Astrocyte (in vitro differentiated cells and primary cell): ENCODE measurements at regions not wholly inside any gene's neighbourhood (a gene's known extent, or its start where the extent isn't known, plus 50 kb on each side); places are given as distances from the start of the nearest gene placed in this dataset.
"Not testable (repeated sequence)": the region's sequence is repeated elsewhere in the genome, so short reads cannot be mapped to it uniquely, and the experiment has no call there.

Experiments
- DNase-seq: peaks from one replicate; pipeline ENCODE4 v3.0.0-alpha.2; 2010; ENCODE audit warnings: low read depth
- FAIRE-seq: peaks from 2 replicates; lab custom pipeline; 2011; peaks lifted over from hg19 to GRCh38; lab: Jason Lieb, UNC
- H2AFZ ChIP-seq: 2 replicates; pipeline ENCODE4 v1.6.0; 2012; ENCODE audit warnings: low read depth, low read length, inconsistent platforms
- H3K27ac ChIP-seq: 2 replicates; pipeline ENCODE4 v1.5.1; 2011; ENCODE audit warnings: low read depth, low read length, inconsistent platforms
- H3K27me3 ChIP-seq: 2 replicates; pipeline ENCODE4 v1.6.0; 2011; ENCODE audit warnings: low read length, inconsistent platforms; ENCODE audit not compliant: insufficient read depth
- H3K36me3 ChIP-seq: 2 replicates; pipeline ENCODE4 v1.5.1; 2011; ENCODE audit warnings: low read length, inconsistent platforms; ENCODE audit not compliant: insufficient read depth
- H3K4me1 ChIP-seq: 2 replicates; pipeline ENCODE4 v1.5.1; 2011; ENCODE audit warnings: low read length, inconsistent platforms; ENCODE audit not compliant: insufficient read depth
- H3K4me2 ChIP-seq: 2 replicates; pipeline ENCODE4 v1.6.0; 2012; ENCODE audit warnings: low read length, inconsistent platforms
- H3K4me3 ChIP-seq: 2 replicates; pipeline ENCODE4 v1.5.1; 2011; ENCODE audit warnings: low read depth, mild to moderate bottlenecking, low read length, inconsistent platforms; ENCODE audit not compliant: insufficient read depth
- H3K79me2 ChIP-seq: 2 replicates; pipeline ENCODE4 v1.6.0; 2012; ENCODE audit warnings: mild to moderate bottlenecking, low read length, inconsistent platforms; ENCODE audit not compliant: insufficient read depth
- H3K9ac ChIP-seq: 2 replicates; pipeline ENCODE4 v1.6.0; 2012; ENCODE audit warnings: mild to moderate bottlenecking, low read length, inconsistent platforms
- H3K9me3 ChIP-seq: 2 replicates; pipeline ENCODE4 v1.5.1; 2012; ENCODE audit warnings: low read depth, mild to moderate bottlenecking, low read length, inconsistent platforms; ENCODE audit not compliant: insufficient read depth
- H4K20me1 ChIP-seq: 2 replicates; pipeline ENCODE4 v1.6.0; 2012; ENCODE audit warnings: low read length, inconsistent platforms; ENCODE audit not compliant: insufficient read depth
- H3K27ac Mint-ChIP-seq: one replicate; pipeline ENCODE4 v1.8.0; 2021; ENCODE audit warnings: mild to moderate bottlenecking, mixed read lengths; ENCODE audit not compliant: unreplicated experiment
- H3K27me3 Mint-ChIP-seq: one replicate; pipeline ENCODE4 v1.8.0; 2021; ENCODE audit warnings: low read depth, mixed read lengths; ENCODE audit not compliant: unreplicated experiment
- H3K36me3 Mint-ChIP-seq: one replicate; pipeline ENCODE4 v1.8.0; 2021; ENCODE audit warnings: low read depth, mixed read lengths; ENCODE audit not compliant: unreplicated experiment
- H3K4me1 Mint-ChIP-seq: one replicate; pipeline ENCODE4 v1.8.0; 2021; ENCODE audit warnings: low read depth, mixed read lengths; ENCODE audit not compliant: unreplicated experiment
- H3K4me3 Mint-ChIP-seq: one replicate; pipeline ENCODE4 v1.8.0; 2021; ENCODE audit warnings: mild to moderate bottlenecking, moderate library complexity, mixed read lengths; ENCODE audit not compliant: unreplicated experiment
- H3K9me3 Mint-ChIP-seq: one replicate; pipeline ENCODE4 v1.8.0; 2021; ENCODE audit warnings: mild to moderate bottlenecking, mixed read lengths; ENCODE audit not compliant: unreplicated experiment
- EZH2 ChIP-seq: IDR thresholded peaks from 2 replicates; pipeline ENCODE4 v1.6.1; 2012; ENCODE audit warnings: mild to moderate bottlenecking, low read length, inconsistent platforms; ENCODE audit not compliant: insufficient read depth
- TF ChIP-seq, protein P1 (sequence below): IDR thresholded peaks from 2 replicates; pipeline ENCODE4 v1.5.1; 2011; ENCODE audit warnings: low read depth, mild to moderate bottlenecking, inconsistent platforms, low read length, moderate library complexity; ENCODE audit not compliant: insufficient read depth

DNA sequence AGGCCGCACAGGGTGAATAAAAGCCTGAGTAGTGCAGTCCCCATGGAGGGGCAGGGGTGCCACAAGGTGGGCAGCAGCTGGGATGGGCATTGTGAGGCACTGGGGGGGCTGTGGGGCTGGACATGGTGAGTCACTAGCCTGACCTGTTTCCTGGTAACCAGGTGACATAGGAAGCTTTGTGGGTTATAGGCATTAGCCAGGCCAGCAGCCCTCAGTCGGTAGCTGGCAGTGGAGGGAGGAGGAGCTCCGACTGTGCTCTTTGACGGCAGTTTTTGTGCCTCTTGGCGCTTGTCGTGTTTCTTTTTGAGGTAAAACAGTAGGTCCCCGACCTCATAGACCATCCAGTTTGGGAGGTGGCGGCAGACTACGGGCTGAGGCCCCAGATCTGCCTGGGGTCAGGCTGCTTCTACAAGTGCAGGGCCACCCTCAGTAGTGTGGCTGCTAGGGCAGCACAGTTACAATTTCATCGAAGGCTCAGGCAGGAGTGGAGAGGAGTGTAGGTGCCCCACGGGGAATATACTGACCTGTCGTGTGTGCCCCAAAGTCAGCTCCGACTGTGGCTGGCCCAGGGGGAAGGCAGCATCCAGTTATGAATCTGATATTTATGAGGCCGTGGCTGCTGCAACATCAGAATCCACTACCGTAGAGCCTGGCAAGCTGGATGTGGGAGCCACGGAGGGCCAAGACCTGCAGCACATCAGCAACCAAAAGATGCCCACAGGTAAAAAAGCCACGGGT is 107.7 kb downstream of the CRYBB2 start:
- Histone ChIP-seq H3K36me3 (no peaks in the 10 kb centered on the region), H3K9me3 (no peaks in the 10 kb centered on the region), H3K27ac (no peak overlapping the region), H3K4me2 (no peak overlapping the region), H3K4me3 (no peak overlapping the region), H3K27me3 (no peaks in the 10 kb centered on the region), H2AFZ (no peak overlapping the region), H3K4me1 (no peaks in the 10 kb centered on the region), H3K79me2 (no peaks in the 10 kb centered on the region), H3K9ac (no peak overlapping the region), H4K20me1 (no peaks in the 10 kb centered on the region)
- H3K36me3 Mint-ChIP-seq = no peaks in the 10 kb centered on the region
- peaks cover 1% of the 10 kb centered on the region for H3K27me3 Mint-ChIP-seq
- H3K27ac Mint-ChIP-seq = no peak overlapping the region
- TF ChIP-seq, protein P1, sequence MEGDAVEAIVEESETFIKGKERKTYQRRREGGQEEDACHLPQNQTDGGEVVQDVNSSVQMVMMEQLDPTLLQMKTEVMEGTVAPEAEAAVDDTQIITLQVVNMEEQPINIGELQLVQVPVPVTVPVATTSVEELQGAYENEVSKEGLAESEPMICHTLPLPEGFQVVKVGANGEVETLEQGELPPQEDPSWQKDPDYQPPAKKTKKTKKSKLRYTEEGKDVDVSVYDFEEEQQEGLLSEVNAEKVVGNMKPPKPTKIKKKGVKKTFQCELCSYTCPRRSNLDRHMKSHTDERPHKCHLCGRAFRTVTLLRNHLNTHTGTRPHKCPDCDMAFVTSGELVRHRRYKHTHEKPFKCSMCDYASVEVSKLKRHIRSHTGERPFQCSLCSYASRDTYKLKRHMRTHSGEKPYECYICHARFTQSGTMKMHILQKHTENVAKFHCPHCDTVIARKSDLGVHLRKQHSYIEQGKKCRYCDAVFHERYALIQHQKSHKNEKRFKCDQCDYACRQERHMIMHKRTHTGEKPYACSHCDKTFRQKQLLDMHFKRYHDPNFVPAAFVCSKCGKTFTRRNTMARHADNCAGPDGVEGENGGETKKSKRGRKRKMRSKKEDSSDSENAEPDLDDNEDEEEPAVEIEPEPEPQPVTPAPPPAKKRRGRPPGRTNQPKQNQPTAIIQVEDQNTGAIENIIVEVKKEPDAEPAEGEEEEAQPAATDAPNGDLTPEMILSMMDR = no peak
- no peak for TF ChIP-seq EZH2
- no peak overlapping the region for H3K4me3 Mint-ChIP-seq
- DNase-seq = no peak
- no peaks in the 10 kb centered on the region for H3K4me1 Mint-ChIP-seq
- no peaks in the 10 kb centered on the region for H3K9me3 Mint-ChIP-seq
- FAIRE-seq = no peak

DNA sequence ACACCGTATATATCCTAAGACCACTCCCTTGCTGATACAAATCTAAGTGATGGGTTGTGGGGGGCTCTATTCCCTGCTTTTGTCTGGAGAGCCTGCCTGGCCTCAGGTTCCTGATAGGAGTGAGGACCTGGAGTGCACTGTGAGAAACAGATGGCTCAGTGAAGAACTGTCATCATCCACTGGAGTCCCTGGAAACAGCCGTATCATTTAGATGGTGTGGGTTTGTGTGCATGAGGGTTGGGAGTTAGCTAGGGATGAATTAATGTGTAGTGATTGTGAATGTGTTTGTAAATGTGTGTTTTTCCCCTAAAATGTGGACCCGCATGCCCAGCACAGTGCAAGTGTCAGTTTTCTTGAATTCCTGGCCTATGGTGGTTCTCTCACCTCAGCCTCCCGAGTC is 111.6 kb downstream of the CRYBB2 start:
- Mint-ChIP-seq H3K27ac (no peak overlapping the region), H3K36me3 (no peaks in the 10 kb centered on the region)
- FAIRE-seq = no peak

DNA sequence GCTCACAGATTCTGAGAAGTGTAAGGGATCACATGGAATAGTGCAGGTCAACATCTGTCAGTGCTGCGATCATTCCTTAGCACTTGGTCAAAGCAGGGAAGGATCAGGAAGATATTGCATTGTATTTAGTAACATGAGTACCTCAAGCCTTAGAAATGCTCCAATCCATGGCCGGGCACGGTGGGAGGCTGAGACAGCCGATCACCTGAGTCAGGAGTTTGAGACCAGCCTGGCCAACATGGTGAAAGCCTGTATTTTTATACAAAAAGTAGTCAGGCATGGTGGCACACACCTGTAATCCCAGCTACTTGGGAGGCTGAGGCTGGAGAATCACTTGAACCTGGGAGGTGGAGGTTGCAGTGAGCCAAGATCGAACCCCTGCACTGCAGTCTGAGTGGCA is 112.5 kb downstream of the CRYBB2 start:
- H3K4me3 Mint-ChIP-seq, H3K27me3 ChIP-seq, H3K27ac ChIP-seq, H3K4me3 ChIP-seq, H3K27ac Mint-ChIP-seq, H3K36me3 ChIP-seq, H4K20me1 ChIP-seq, H3K4me1 ChIP-seq, H3K27me3 Mint-ChIP-seq, DNase-seq, H3K9me3 ChIP-seq, H3K36me3 Mint-ChIP-seq, H2AFZ ChIP-seq, H3K4me2 ChIP-seq, H3K79me2 ChIP-seq, FAIRE-seq, H3K9me3 Mint-ChIP-seq, H3K4me1 Mint-ChIP-seq, H3K9ac ChIP-seq: not testable (repeated sequence)

More for the DNA sequence above, 111.6 kb downstream of the CRYBB2 start:
- no peak overlapping the region for H3K27ac ChIP-seq
- H3K4me1 ChIP-seq = no peaks in the 10 kb centered on the region
- H3K9ac ChIP-seq = no peak overlapping the region
- no peak overlapping the region for H2AFZ ChIP-seq
- no peaks in the 10 kb centered on the region for H3K27me3 ChIP-seq
- no peak overlapping the region for H3K4me2 ChIP-seq
- H3K4me3 ChIP-seq = no peak overlapping the region
- H3K9me3 Mint-ChIP-seq = no peaks in the 10 kb centered on the region
- no peaks in the 10 kb centered on the region for H3K36me3 ChIP-seq
- no peak for DNase-seq
- no peak overlapping the region for H3K4me3 Mint-ChIP-seq
- H3K79me2 ChIP-seq = no peaks in the 10 kb centered on the region
- TF ChIP-seq, protein P1 = no peak
- no peak for TF ChIP-seq EZH2
- H4K20me1 ChIP-seq = no peaks in the 10 kb centered on the region
- no peaks in the 10 kb centered on the region for H3K9me3 ChIP-seq
- H3K4me1 Mint-ChIP-seq = no peaks in the 10 kb centered on the region
- H3K27me3 Mint-ChIP-seq = peaks cover 6% of the 10 kb centered on the region
